ENCODE measurements at regions not wholly inside any gene's neighbourhood (a gene's known extent, or its start where the extent isn't known, plus 50 kb on each side); places are given as distances from the start of the nearest gene placed in this dataset.

DNA sequence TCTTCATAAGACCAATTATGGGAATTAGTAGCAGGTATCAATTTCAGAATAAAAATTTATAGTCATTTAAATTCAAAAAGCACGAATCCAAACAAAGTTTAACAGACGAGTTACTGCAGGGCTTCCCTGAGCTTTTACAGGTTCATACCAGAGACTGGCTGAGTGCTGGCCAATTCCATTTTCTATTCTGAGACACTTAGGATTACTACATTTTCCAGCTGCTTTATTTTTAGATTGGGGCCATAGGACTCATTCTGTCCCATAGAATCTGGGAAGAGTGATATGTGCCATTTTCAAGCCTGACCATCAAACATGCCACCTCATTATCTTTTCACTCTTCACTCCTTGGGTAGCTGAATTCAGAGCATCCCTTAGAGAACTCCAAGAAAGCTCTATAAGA, 410.7 kb downstream of the DNAH5 start (continued):
- TF ChIP-seq BACH1 (IDR thresholded peaks at IDR 0.05; ENCODE audit: low read length), result no peak
- TF ChIP-seq FOSL1 (IDR thresholded peaks at IDR 0.05; ENCODE audit: insufficient read depth, low read depth, low read length), result no peak
- no peak for TF ChIP-seq SAP30 (IDR thresholded peaks at IDR 0.05; ENCODE audit: insufficient read depth, insufficient replicate concordance, low read length)
- no peak for TF ChIP-seq CREB1 (IDR thresholded peaks at IDR 0.05)
- TF ChIP-seq NRF1 (IDR thresholded peaks at IDR 0.05; ENCODE audit: low read depth, low read length), result no peak
- TF ChIP-seq KDM1A (IDR thresholded peaks at IDR 0.05; ENCODE audit: borderline replicate concordance, low read length), result no peak
- TF ChIP-seq SP4 (IDR thresholded peaks at IDR 0.05; ENCODE audit: low read length), result no peak
- TF ChIP-seq RNF2 (IDR thresholded peaks at IDR 0.05; ENCODE audit: borderline replicate concordance, low read depth, low read length, missing control alignments, poor library complexity, severe bottlenecking), result no peak

Measured in H1 (cell line).